Vagina (tissue), 2 donors: ENCODE measurements at regions not wholly inside any gene's neighbourhood (a gene's known extent, or its start where the extent isn't known, plus 50 kb on each side); places are given as distances from the start of the nearest gene placed in this dataset.

ENCODE experiments used
- DNase-seq, 2 donors: peaks; one replicate each; pipeline ENCODE4 v3.0.0-alpha.2; 2017; ENCODE audit errors: extremely low spot score in 2 of 2
- H3K27ac ChIP-seq: fragments of 200-600 bp; sonication (generic); one replicate; pipeline ENCODE4 v1.5.1; 2019
- H3K27me3 ChIP-seq: fragments of 200-600 bp; sonication (generic); one replicate; pipeline ENCODE4 v1.5.1; 2019
- H3K36me3 ChIP-seq, 2 donors: fragments of 200-600 bp; sonication (generic); one replicate each; pipeline ENCODE4 v1.5.1; 2017 to 2019
- H3K4me1 ChIP-seq: fragments of 200-600 bp; sonication (generic); one replicate; pipeline ENCODE4 v1.5.1; 2019
- H3K4me3 ChIP-seq, 2 donors: fragments of 200-600 bp; sonication (generic); 1 replicate in 1 of 2; 2 replicates in 1 of 2; pipeline ENCODE4 v1.5.1; 2016 to 2019
- H3K9me3 ChIP-seq: fragments of 200-600 bp; sonication (generic); one replicate; pipeline ENCODE4 v1.5.1; 2019
- POLR2A ChIP-seq, 2 donors: fragments of 450-650 bp; IDR thresholded peaks; one replicate each; pipeline ENCODE4 v1.6.1; 2017; ENCODE audit warnings: antibody characterized with exemption in 2 of 2, mild to moderate bottlenecking in 2 of 2, moderate library complexity in 2 of 2
- POLR2AphosphoS5 ChIP-seq, 2 donors: sonication (generic); formaldehyde crosslinking; IDR thresholded peaks; one replicate each; pipeline ENCODE4 v1.9.0; 2017; ENCODE audit warnings: antibody characterized with exemption in 2 of 2, mild to moderate bottlenecking in 2 of 2, low read depth in 1 of 2; ENCODE audit not compliant: insufficient read depth in 1 of 2
- intact Hi-C: fragments of 100-400 bp; cut with DNase I; formaldehyde crosslinking; loops from one replicate; pipeline ENCODE4 v1.15.1; 2023
- TF ChIP-seq, protein P1 (sequence below), 3 experiments: fragments of 450-650 bp in 2 of 3; fragments of 200-600 bp in 1 of 3; sonication (generic) in 1 of 3; IDR thresholded peaks; one replicate each; pipeline ENCODE4 v1.5.1; 2017 to 2019; ENCODE audit warnings: antibody characterized with exemption in 3 of 3, mild to moderate bottlenecking in 2 of 3, moderate library complexity in 2 of 3

- H3K9me3 ChIP-seq: no peaks in the 10 kb centered on the region
- H3K4me1 ChIP-seq: no peaks in the 10 kb centered on the region
- intact Hi-C loops: no loop called here
- H3K27me3 ChIP-seq: no peaks in the 10 kb centered on the region
- no peak overlapping the region for H3K27ac ChIP-seq
- H3K4me3 ChIP-seq: no peak overlapping the region
- DNase-seq: no peak
- no peaks in the 10 kb centered on the region for H3K36me3 ChIP-seq
- TF ChIP-seq POLR2A (IDR thresholded peaks at IDR 0.05) (no peak), POLR2AphosphoS5 (IDR thresholded peaks at IDR 0.05; ENCODE audit: insufficient read depth in 1 of 2, low read depth in 1 of 2) (no peak)
- TF ChIP-seq, protein P1, sequence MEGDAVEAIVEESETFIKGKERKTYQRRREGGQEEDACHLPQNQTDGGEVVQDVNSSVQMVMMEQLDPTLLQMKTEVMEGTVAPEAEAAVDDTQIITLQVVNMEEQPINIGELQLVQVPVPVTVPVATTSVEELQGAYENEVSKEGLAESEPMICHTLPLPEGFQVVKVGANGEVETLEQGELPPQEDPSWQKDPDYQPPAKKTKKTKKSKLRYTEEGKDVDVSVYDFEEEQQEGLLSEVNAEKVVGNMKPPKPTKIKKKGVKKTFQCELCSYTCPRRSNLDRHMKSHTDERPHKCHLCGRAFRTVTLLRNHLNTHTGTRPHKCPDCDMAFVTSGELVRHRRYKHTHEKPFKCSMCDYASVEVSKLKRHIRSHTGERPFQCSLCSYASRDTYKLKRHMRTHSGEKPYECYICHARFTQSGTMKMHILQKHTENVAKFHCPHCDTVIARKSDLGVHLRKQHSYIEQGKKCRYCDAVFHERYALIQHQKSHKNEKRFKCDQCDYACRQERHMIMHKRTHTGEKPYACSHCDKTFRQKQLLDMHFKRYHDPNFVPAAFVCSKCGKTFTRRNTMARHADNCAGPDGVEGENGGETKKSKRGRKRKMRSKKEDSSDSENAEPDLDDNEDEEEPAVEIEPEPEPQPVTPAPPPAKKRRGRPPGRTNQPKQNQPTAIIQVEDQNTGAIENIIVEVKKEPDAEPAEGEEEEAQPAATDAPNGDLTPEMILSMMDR (IDR thresholded peaks at IDR 0.05): no peak
Observed at GRCh38 chr10:120684226-120684625, 166.9 kb upstream of the WDR11 start.

GRCh38 chr10:120685136-120685535 lies 166.0 kb upstream of the WDR11 start:
- H3K36me3 ChIP-seq: no peaks in the 10 kb centered on the region
- no peak for DNase-seq
- intact Hi-C loops: no loop called here
- H3K9me3 ChIP-seq: no peaks in the 10 kb centered on the region
- no peaks in the 10 kb centered on the region for H3K27me3 ChIP-seq
- TF ChIP-seq POLR2A (IDR thresholded peaks at IDR 0.05): no peak
- TF ChIP-seq, protein P1 (IDR thresholded peaks at IDR 0.05): no peak
- TF ChIP-seq POLR2AphosphoS5 (IDR thresholded peaks at IDR 0.05; ENCODE audit: insufficient read depth in 1 of 2, low read depth in 1 of 2): no peak
- H3K27ac ChIP-seq: no peak overlapping the region
- H3K4me3 ChIP-seq: no peak overlapping the region
- no peaks in the 10 kb centered on the region for H3K4me1 ChIP-seq

- intact Hi-C loops: no loop called here
- Histone ChIP-seq H3K4me1 (no peaks in the 10 kb centered on the region), H3K9me3 (no peaks in the 10 kb centered on the region), H3K4me3 (no peak overlapping the region), H3K27ac (no peak overlapping the region), H3K36me3 (no peaks in the 10 kb centered on the region), H3K27me3 (no peaks in the 10 kb centered on the region)
- DNase-seq: no peak
- TF ChIP-seq, protein P1 (IDR thresholded peaks at IDR 0.05): no peak
Observed at GRCh38 chr10:120688928-120689327, 162.2 kb upstream of the WDR11 start.

- Histone ChIP-seq H3K4me3 (no peak overlapping the region), H3K27ac (no peak overlapping the region), H3K4me1 (no peaks in the 10 kb centered on the region), H3K36me3 (no peaks in the 10 kb centered on the region), H3K9me3 (no peaks in the 10 kb centered on the region), H3K27me3 (no peaks in the 10 kb centered on the region)
- TF ChIP-seq, protein P1 (IDR thresholded peaks at IDR 0.05): no peak
- TF ChIP-seq POLR2AphosphoS5 (IDR thresholded peaks at IDR 0.05; ENCODE audit: insufficient read depth in 1 of 2, low read depth in 1 of 2): no peak
- TF ChIP-seq POLR2A (IDR thresholded peaks at IDR 0.05): no peak
- DNase-seq: no peak
- intact Hi-C loops: no loop called here
Observed at GRCh38 chr10:120689777-120690529, 161.2 kb upstream of the WDR11 start.

- TF ChIP-seq, protein P1 (IDR thresholded peaks at IDR 0.05): no peak
- no peak for TF ChIP-seq POLR2A (IDR thresholded peaks at IDR 0.05)
- TF ChIP-seq POLR2AphosphoS5 (IDR thresholded peaks at IDR 0.05; ENCODE audit: insufficient read depth in 1 of 2, low read depth in 1 of 2): no peak
- Histone ChIP-seq H3K27me3 (no peaks in the 10 kb centered on the region), H3K9me3 (peaks cover 1% of the 10 kb centered on the region), H3K36me3 (no peaks in the 10 kb centered on the region), H3K4me1 (no peaks in the 10 kb centered on the region), H3K27ac (no peak overlapping the region), H3K4me3 (no peak overlapping the region)
- no peak for DNase-seq
- intact Hi-C loops: no loop called here
Observed at GRCh38 chr10:120691625-120692024, 159.5 kb upstream of the WDR11 start.
